ENCODE measurements at regions not wholly inside any gene's neighbourhood (a gene's known extent, or its start where the extent isn't known, plus 50 kb on each side); places are given as distances from the start of the nearest gene placed in this dataset.

DNA sequence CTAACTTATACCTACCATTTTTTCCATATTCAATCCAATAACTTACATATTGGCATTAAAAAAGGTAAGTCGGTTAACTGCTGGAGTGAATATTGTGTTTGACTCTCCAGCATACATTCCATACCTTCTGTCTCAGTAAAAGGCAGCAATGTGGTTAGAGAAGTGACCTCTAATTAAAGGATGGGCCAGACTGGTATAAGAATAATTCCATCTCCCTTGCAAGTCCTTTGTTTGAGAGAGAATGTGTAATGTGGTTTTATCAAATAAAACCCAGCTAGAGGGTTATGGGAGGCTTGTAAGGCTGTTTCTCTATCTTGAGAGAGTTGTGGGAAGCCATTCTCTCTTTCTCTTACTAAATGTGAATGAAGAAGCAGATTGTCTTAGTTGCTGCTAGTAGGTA lies 289.3 kb upstream of the TCF4 start:
- no peak for TF ChIP-seq ZNF274 (IDR thresholded peaks at IDR 0.05; ENCODE audit: low read depth, low read length)
- no peak for TF ChIP-seq SUZ12 (IDR thresholded peaks at IDR 0.05; ENCODE audit: extremely low read depth, insufficient read depth, insufficient read length)
